ENCODE measurements at regions not wholly inside any gene's neighbourhood (a gene's known extent, or its start where the extent isn't known, plus 50 kb on each side); places are given as distances from the start of the nearest gene placed in this dataset.
"Not testable (repeated sequence)": the region's sequence is repeated elsewhere in the genome, so short reads cannot be mapped to it uniquely, and the experiment has no call there.

GRCh38 chr1:236336084-236336483 lies 54.3 kb upstream of the ERO1B start:
- Histone ChIP-seq H4K91ac (ENCODE audit: low read length) (no peak overlapping the region), H3K36me3 (ENCODE audit: control insufficient read depth in 1 of 2, insufficient read depth in 2 of 2, low read depth in 1 of 2, low read length in 2 of 2) (no peaks in the 10 kb centered on the region), H3K4me1 (ENCODE audit: control insufficient read depth, insufficient read depth, low read depth, low read length) (no peaks in the 10 kb centered on the region), H3K14ac (ENCODE audit: low read length in 2 of 2) (no peak overlapping the region), H4K8ac (ENCODE audit: low read length) (no peak overlapping the region), H3K79me1 (replicated peaks; ENCODE audit: low read length, poor library complexity, severe bottlenecking) (no peaks in the 10 kb centered on the region), H2BK12ac (ENCODE audit: low read length in 2 of 2) (no peak overlapping the region), H2AK5ac (ENCODE audit: low read length, severe bottlenecking) (no peak overlapping the region), H3K27me3 (ENCODE audit: control insufficient read depth in 1 of 2, insufficient read depth in 1 of 2, low read length in 2 of 2) (no peaks in the 10 kb centered on the region), H2AFZ (ENCODE audit: low read depth, low read length) (no peak overlapping the region), H3K4me2 (ENCODE audit: low read length, poor library complexity, severe bottlenecking) (no peak overlapping the region), H3K4me3 (ENCODE audit: insufficient read depth in 1 of 2, low read depth in 1 of 2, low read length in 2 of 2) (no peak overlapping the region), H2BK5ac (ENCODE audit: low read depth, low read length, poor library complexity, severe bottlenecking) (no peak overlapping the region), H3K9me3 (ENCODE audit: control insufficient read depth, low read length) (no peaks in the 10 kb centered on the region), H2BK120ac (ENCODE audit: low read depth, low read length) (no peak overlapping the region), H3K9ac (ENCODE audit: low read length) (no peak overlapping the region), H3K18ac (ENCODE audit: low read depth in 1 of 2, low read length in 2 of 2) (no peak overlapping the region), H3K27ac (ENCODE audit: low read length, poor library complexity, severe bottlenecking) (no peak overlapping the region), H3K4ac (ENCODE audit: low read depth in 1 of 2, low read length in 2 of 2) (no peak overlapping the region), H3K23ac (ENCODE audit: low read length in 2 of 2) (no peak overlapping the region), H2BK15ac (ENCODE audit: low read depth, poor library complexity, severe bottlenecking) (no peak overlapping the region)
- DNase-seq, result no peak

- not testable (repeated sequence) for H2AK5ac ChIP-seq (ENCODE audit: low read length, severe bottlenecking); H2AFZ ChIP-seq (ENCODE audit: low read depth, low read length); H3K4me3 ChIP-seq (ENCODE audit: insufficient read depth in 1 of 2, low read depth in 1 of 2, low read length in 2 of 2); H3K79me1 ChIP-seq (replicated peaks; ENCODE audit: low read length, poor library complexity, severe bottlenecking); H3K36me3 ChIP-seq (ENCODE audit: control insufficient read depth in 1 of 2, insufficient read depth in 2 of 2, low read depth in 1 of 2, low read length in 2 of 2); H2BK5ac ChIP-seq (ENCODE audit: low read depth, low read length, poor library complexity, severe bottlenecking); H3K4ac ChIP-seq (ENCODE audit: low read depth in 1 of 2, low read length in 2 of 2); H2BK15ac ChIP-seq (ENCODE audit: low read depth, poor library complexity, severe bottlenecking); H4K91ac ChIP-seq (ENCODE audit: low read length); H3K18ac ChIP-seq (ENCODE audit: low read depth in 1 of 2, low read length in 2 of 2); H2BK12ac ChIP-seq (ENCODE audit: low read length in 2 of 2); H3K9ac ChIP-seq (ENCODE audit: low read length); H3K27ac ChIP-seq (ENCODE audit: low read length, poor library complexity, severe bottlenecking); H2BK120ac ChIP-seq (ENCODE audit: low read depth, low read length); H4K8ac ChIP-seq (ENCODE audit: low read length); DNase-seq; H3K4me1 ChIP-seq (ENCODE audit: control insufficient read depth, insufficient read depth, low read depth, low read length); H3K23ac ChIP-seq (ENCODE audit: low read length in 2 of 2); H3K27me3 ChIP-seq (ENCODE audit: control insufficient read depth in 1 of 2, insufficient read depth in 1 of 2, low read length in 2 of 2); H3K4me2 ChIP-seq (ENCODE audit: low read length, poor library complexity, severe bottlenecking); H3K9me3 ChIP-seq (ENCODE audit: control insufficient read depth, low read length); H3K14ac ChIP-seq (ENCODE audit: low read length in 2 of 2)
- 94% methylated on average over 4 of the region's 6 CpGs for WGBS
Observed at GRCh38 chr1:236335633-236336032, 53.9 kb upstream of the ERO1B start.

GRCh38 chr1:236334893-236335545 lies 53.3 kb upstream of the ERO1B start:
- Histone ChIP-seq H4K91ac (ENCODE audit: low read length) (no peak overlapping the region), H2BK120ac (ENCODE audit: low read depth, low read length) (no peak overlapping the region), H3K4me2 (ENCODE audit: low read length, poor library complexity, severe bottlenecking) (no peak overlapping the region), H3K18ac (ENCODE audit: low read depth in 1 of 2, low read length in 2 of 2) (no peak overlapping the region), H2BK12ac (ENCODE audit: low read length in 2 of 2) (no peak overlapping the region), H3K36me3 (ENCODE audit: control insufficient read depth in 1 of 2, insufficient read depth in 2 of 2, low read depth in 1 of 2, low read length in 2 of 2) (no peaks in the 10 kb centered on the region), H2BK5ac (ENCODE audit: low read depth, low read length, poor library complexity, severe bottlenecking) (no peak overlapping the region), H3K14ac (ENCODE audit: low read length in 2 of 2) (no peak overlapping the region), H3K9me3 (ENCODE audit: control insufficient read depth, low read length) (no peaks in the 10 kb centered on the region), H2BK15ac (ENCODE audit: low read depth, poor library complexity, severe bottlenecking) (no peak overlapping the region), H2AK5ac (ENCODE audit: low read length, severe bottlenecking) (no peak overlapping the region), H3K4ac (ENCODE audit: low read depth in 1 of 2, low read length in 2 of 2) (no peak overlapping the region), H2AFZ (ENCODE audit: low read depth, low read length) (no peak overlapping the region), H3K4me3 (ENCODE audit: insufficient read depth in 1 of 2, low read depth in 1 of 2, low read length in 2 of 2) (no peak overlapping the region), H3K4me1 (ENCODE audit: control insufficient read depth, insufficient read depth, low read depth, low read length) (no peaks in the 10 kb centered on the region), H4K8ac (ENCODE audit: low read length) (no peak overlapping the region), H3K9ac (ENCODE audit: low read length) (no peak overlapping the region), H3K27ac (ENCODE audit: low read length, poor library complexity, severe bottlenecking) (no peak overlapping the region), H3K27me3 (ENCODE audit: control insufficient read depth in 1 of 2, insufficient read depth in 1 of 2, low read length in 2 of 2) (no peaks in the 10 kb centered on the region), H3K23ac (ENCODE audit: low read length in 2 of 2) (no peak overlapping the region), H3K79me1 (replicated peaks; ENCODE audit: low read length, poor library complexity, severe bottlenecking) (no peaks in the 10 kb centered on the region)
- DNase-seq, result no peak
- 76% methylated on average over 10 of the region's 10 CpGs for WGBS

- Histone ChIP-seq H3K14ac (ENCODE audit: low read length in 2 of 2) (no peak overlapping the region), H2BK5ac (ENCODE audit: low read depth, low read length, poor library complexity, severe bottlenecking) (no peak overlapping the region), H3K9me3 (ENCODE audit: control insufficient read depth, low read length) (no peaks in the 10 kb centered on the region), H3K27me3 (ENCODE audit: control insufficient read depth in 1 of 2, insufficient read depth in 1 of 2, low read length in 2 of 2) (no peaks in the 10 kb centered on the region), H3K36me3 (ENCODE audit: control insufficient read depth in 1 of 2, insufficient read depth in 2 of 2, low read depth in 1 of 2, low read length in 2 of 2) (no peaks in the 10 kb centered on the region), H3K27ac (ENCODE audit: low read length, poor library complexity, severe bottlenecking) (no peak overlapping the region), H2BK15ac (ENCODE audit: low read depth, poor library complexity, severe bottlenecking) (no peak overlapping the region), H2AFZ (ENCODE audit: low read depth, low read length) (no peak overlapping the region), H3K4me1 (ENCODE audit: control insufficient read depth, insufficient read depth, low read depth, low read length) (no peaks in the 10 kb centered on the region), H3K23ac (ENCODE audit: low read length in 2 of 2) (no peak overlapping the region), H3K79me1 (replicated peaks; ENCODE audit: low read length, poor library complexity, severe bottlenecking) (no peaks in the 10 kb centered on the region), H3K9ac (ENCODE audit: low read length) (no peak overlapping the region), H2BK120ac (ENCODE audit: low read depth, low read length) (no peak overlapping the region), H4K8ac (ENCODE audit: low read length) (no peak overlapping the region), H3K4me3 (ENCODE audit: insufficient read depth in 1 of 2, low read depth in 1 of 2, low read length in 2 of 2) (no peak overlapping the region), H4K91ac (ENCODE audit: low read length) (no peak overlapping the region), H3K18ac (ENCODE audit: low read depth in 1 of 2, low read length in 2 of 2) (no peak overlapping the region), H2BK12ac (ENCODE audit: low read length in 2 of 2) (no peak overlapping the region), H3K4me2 (ENCODE audit: low read length, poor library complexity, severe bottlenecking) (no peak overlapping the region), H3K4ac (ENCODE audit: low read depth in 1 of 2, low read length in 2 of 2) (no peak overlapping the region), H2AK5ac (ENCODE audit: low read length, severe bottlenecking) (no peak overlapping the region)
- no peak for DNase-seq
- 78% methylated on average over 16 of the region's 16 CpGs for WGBS
Observed at GRCh38 chr1:236332092-236332758, 50.5 kb upstream of the ERO1B start.

Data from mesenchymal stem cell (in vitro differentiated cells and primary cell).